GM12878 (cell line): ENCODE measurements at regions not wholly inside any gene's neighbourhood (a gene's known extent, or its start where the extent isn't known, plus 50 kb on each side); places are given as distances from the start of the nearest gene placed in this dataset.
"Not testable (repeated sequence)": the region's sequence is repeated elsewhere in the genome, so short reads cannot be mapped to it uniquely, and the experiment has no call there.

Experiments
- ATAC-seq: fragments of 200-7000 bp; cut with Tn5 transposase; 3 replicates; pipeline ENCODE4 v1.9.1; 2020; ENCODE audit warnings: mild to moderate bottlenecking, moderate library complexity
- BruUV-seq: library from RNA; stranded (reverse); fragments of 400-500 nt; replicated peaks from 2 replicates; lab custom pipeline; 2021; lab: Mats Ljungman, UMichigan
- CTCF ChIA-PET: fragments of 300-600 bp; sonication (Branson Sonifier 250); formaldehyde crosslinking; extraction: SDS; loops from one replicate; lab custom pipeline; 2021; ENCODE audit warnings: inconsistent platforms; lab: Yijun Ruan, JAX
- POLR2A ChIA-PET: fragments of 350-600 bp; formaldehyde crosslinking; extraction: SDS; loops from one replicate; lab custom pipeline; 2021; ENCODE audit warnings: inconsistent platforms; lab: Charles Lee
- RAD21 ChIA-PET: fragments of 300-600 bp; sonication (Branson Sonifier 250); formaldehyde crosslinking; loops from one replicate; lab custom pipeline; 2023; ENCODE audit warnings: antibody characterized with exemption; ENCODE audit not compliant: unreplicated experiment; lab: Charles Lee
- SMC1A ChIA-PET: fragments of 300-600 bp; sonication (Branson Sonifier 250); formaldehyde crosslinking; loops from one replicate; lab custom pipeline; 2023; ENCODE audit not compliant: unreplicated experiment, uncharacterized antibody; lab: Charles Lee
- DNase-seq: peaks from one replicate; pipeline ENCODE4 v3.0.0-alpha.2; 2011; ENCODE audit warnings: low read depth, low spot score
- FAIRE-seq: peaks from 3 replicates; lab custom pipeline; 2011; peaks lifted over from hg19 to GRCh38; lab: Jason Lieb, UNC
- H2AFZ ChIP-seq: 2 replicates; pipeline ENCODE4 v1.6.0; 2011; ENCODE audit warnings: low read depth, low read length, control low read depth; ENCODE audit not compliant: control insufficient read depth
- H3K27ac ChIP-seq: 2 replicates; pipeline ENCODE4 v1.5.1; 2011; ENCODE audit warnings: control low read depth; ENCODE audit not compliant: control insufficient read depth, insufficient read depth
- H3K27me3 ChIP-seq, 2 experiments: replicated peaks in 1 of 2; 2 replicates each; pipeline versions ENCODE4 v1.6.0 to v1.6.1; 2011; ENCODE audit warnings: low read length in 1 of 2; ENCODE audit not compliant: control insufficient read depth in 2 of 2, insufficient read depth in 2 of 2
- H3K36me3 ChIP-seq, 2 experiments: 2 replicates each; pipeline ENCODE4 v1.5.1; 2011; ENCODE audit warnings: low read length in 1 of 2; ENCODE audit not compliant: control insufficient read depth in 2 of 2, insufficient read depth in 2 of 2
- H3K4me1 ChIP-seq: 2 replicates; pipeline ENCODE4 v1.6.1; 2011; ENCODE audit warnings: mild to moderate bottlenecking, low read length, moderate library complexity, mixed read lengths; ENCODE audit not compliant: control insufficient read depth, insufficient read depth
- H3K4me2 ChIP-seq: 2 replicates; pipeline ENCODE4 v1.6.0; 2011; ENCODE audit warnings: control low read depth; ENCODE audit not compliant: control insufficient read depth, insufficient read depth
- H3K4me3 ChIP-seq: fragments of 200-600 bp; sonication (generic); 2 replicates; pipeline ENCODE4 v1.5.1; 2016
- H3K79me2 ChIP-seq: 2 replicates; pipeline ENCODE4 v1.6.0; 2011; ENCODE audit warnings: low read length; ENCODE audit not compliant: control insufficient read depth, insufficient read depth
- H3K9ac ChIP-seq: 2 replicates; pipeline ENCODE4 v1.8.0; 2011; ENCODE audit warnings: low read length, control low read depth, mixed read lengths; ENCODE audit not compliant: control insufficient read depth, insufficient read depth
- H3K9me3 ChIP-seq: replicated peaks from 3 replicates; pipeline ENCODE4 v1.5.1; 2011; ENCODE audit warnings: mild to moderate bottlenecking, low read length; ENCODE audit not compliant: control insufficient read depth, insufficient read depth
- H4K20me1 ChIP-seq: 2 replicates; pipeline ENCODE4 v1.6.0; 2011; ENCODE audit not compliant: control insufficient read depth, insufficient read depth
- ATF7 ChIP-seq: fragments of 450-650 bp; IDR thresholded peaks from 2 replicates; pipeline ENCODE4 v1.6.1; 2016; ENCODE audit warnings: low read depth, mild to moderate bottlenecking
- BCL11A ChIP-seq: IDR thresholded peaks from 2 replicates; pipeline ENCODE4 v1.6.1; 2011; ENCODE audit warnings: low read depth, low read length
- IKZF2 ChIP-seq, 2 experiments: fragments of 450-650 bp; IDR thresholded peaks; 2 replicates each; pipeline ENCODE4 v1.6.1; 2017; ENCODE audit warnings: mild to moderate bottlenecking in 2 of 2, moderate library complexity in 2 of 2
- KLF5 ChIP-seq: fragments of 450-650 bp; IDR thresholded peaks from 2 replicates; pipeline ENCODE4 v1.6.1; 2014; ENCODE audit warnings: mild to moderate bottlenecking; ENCODE audit not compliant: partially characterized antibody
- MEF2B ChIP-seq: fragments of 450-650 bp; IDR thresholded peaks from 2 replicates; pipeline ENCODE4 v1.6.1; 2018; ENCODE audit warnings: mild to moderate bottlenecking, moderate library complexity; ENCODE audit not compliant: partially characterized antibody, poor library complexity, severe bottlenecking
- MTA2 ChIP-seq: fragments of 450-650 bp; IDR thresholded peaks from 2 replicates; pipeline ENCODE4 v1.6.1; 2016; ENCODE audit warnings: low read depth, mild to moderate bottlenecking, moderate library complexity
- POU2F2 ChIP-seq: IDR thresholded peaks from 3 replicates; pipeline ENCODE4 v1.6.1; 2011; ENCODE audit warnings: low read depth, mild to moderate bottlenecking, low read length, borderline replicate concordance
- RUNX3 ChIP-seq: IDR thresholded peaks from 2 replicates; pipeline ENCODE4 v1.6.1; 2012; ENCODE audit warnings: low read length, inconsistent platforms
- SKIL ChIP-seq: fragments of 450-650 bp; IDR thresholded peaks from 2 replicates; pipeline ENCODE4 v1.6.1; 2017; ENCODE audit warnings: mild to moderate bottlenecking, low read depth, inconsistent platforms; ENCODE audit not compliant: poor library complexity, severe bottlenecking
- SMARCA5 ChIP-seq: fragments of 450-650 bp; IDR thresholded peaks from 2 replicates; pipeline ENCODE4 v1.6.1; 2017; ENCODE audit warnings: mild to moderate bottlenecking
- TCF12 ChIP-seq: IDR thresholded peaks from 2 replicates; pipeline ENCODE4 v1.6.1; 2011; ENCODE audit warnings: low read depth, mild to moderate bottlenecking, low read length
- WGBS: methylation state at CpG from one replicate; pipeline ENCODE4 v1.1.6; 2016; ENCODE audit warnings: low lambda C conversion rate; ENCODE audit not compliant: insufficient replicate concordance, insufficient coverage; ENCODE audit errors: missing lambda C conversion rate; 5-methylcytosine and 5-hydroxymethylcytosine counted together
- in situ Hi-C: fragments of 300-500 bp; cut with MboI; formaldehyde crosslinking; loops from 9 replicates; pipeline ENCODE4 v1.14.3; 2018; ENCODE audit warnings: mixed read lengths
- intact Hi-C: fragments of 100-400 bp; cut with micrococcal nuclease; formaldehyde crosslinking; loops from one replicate; pipeline ENCODE4 v1.14.2; 2022; ENCODE audit not compliant: unreplicated experiment

GRCh38 chr15:67939179-67939578, 99.3 kb upstream of the RNU6-1 start:
- DNase-seq, H3K4me3 ChIP-seq, H3K4me2 ChIP-seq, H3K79me2 ChIP-seq, CTCF ChIA-PET, ATAC-seq, POLR2A ChIA-PET, FAIRE-seq, BruUV-seq, H3K9ac ChIP-seq, in situ Hi-C loops, H2AFZ ChIP-seq, H4K20me1 ChIP-seq, SMC1A ChIA-PET, RAD21 ChIA-PET, H3K27me3 ChIP-seq, H3K36me3 ChIP-seq: not testable (repeated sequence)
- 98% methylated on average over 5 of the region's 5 CpGs for WGBS
- intact Hi-C loops: loop anchor here (5.0 kb wide), 1 partner anchor 37 kb away; no protein-coding TSS in a partner anchor
- peaks cover 13% of the 10 kb centered on the region for H3K9me3 ChIP-seq
- H3K4me1 ChIP-seq: peaks cover 23% of the 10 kb centered on the region
- H3K27ac ChIP-seq: peak overlapping the region; percentile 82; the same call in 1 of the 2 replicates

- POLR2A ChIA-PET, in situ Hi-C loops, FAIRE-seq, H2AFZ ChIP-seq, H3K9ac ChIP-seq, H3K36me3 ChIP-seq, H3K79me2 ChIP-seq, H3K4me2 ChIP-seq, H3K4me3 ChIP-seq, H3K27me3 ChIP-seq, H4K20me1 ChIP-seq: not testable (repeated sequence)
- Histone ChIP-seq H3K27ac (peak overlapping the region; percentile 37; the same call in 1 of the 2 replicates), H3K4me1 (peaks cover 23% of the 10 kb centered on the region), H3K9me3 (peaks cover 13% of the 10 kb centered on the region)
- ChIA-PET SMC1A (interaction anchor here (0.7 to 1.6 kb wide), 7 partner anchors 8 to 143 kb away, joined by 3 to 6 read pairs (median 4); no protein-coding TSS in a partner anchor), RAD21 (interaction anchor here (1.7 kb wide), 1 partner anchor 9 kb away, joined by 4 read pairs; no protein-coding TSS in a partner anchor), CTCF (interaction anchor here (1.0 kb wide), 1 partner anchor 21 kb away, joined by 4 read pairs; no protein-coding TSS in a partner anchor)
- peak; percentile 74 for DNase-seq
- BruUV-seq: TSS peak; percentile 66
- ATAC-seq: peak; percentile 60
- intact Hi-C loops: loop anchor here (2.0 to 5.0 kb wide), 2 partner anchors 37 to 115 kb away; partner anchors contain the start of gene PIAS1
- 50% methylated on average over 4 of the region's 5 CpGs for WGBS
- TF ChIP-seq SKIL (peak; percentile 34), TCF12 (peak; percentile 78; the same call in 1 of the 2 replicates), POU2F2 (peak; percentile 11; the same call in 1 of the 3 replicates), SMARCA5 (0 out of 2 replicates have a peak, but pooled peaks have one; percentile 14), MTA2 (peak; percentile 68; the same call in 1 of the 2 replicates), BCL11A (peak; percentile 55; the same call in 1 of the 2 replicates), KLF5 (peak; percentile 32), IKZF2 (IDR thresholded peaks at IDR 0.05) (peak; percentile 50 to 69; a peak in 3 of 4 replicates), ATF7 (0 out of 2 replicates have a peak, but pooled peaks have one; percentile 54), RUNX3 (peak; percentile 58), MEF2B (peak; percentile 54)
Measured at GRCh38 chr15:67939588-67940323, 99.9 kb upstream of the RNU6-1 start.
